Osteoblast (primary cell): ENCODE measurements at regions not wholly inside any gene's neighbourhood (a gene's known extent, or its start where the extent isn't known, plus 50 kb on each side); places are given as distances from the start of the nearest gene placed in this dataset.
A peak's percentile ranks its signal among the peaks of the same experiment; 100 is the strongest.

Source experiments
- DNase-seq: peaks from one replicate; pipeline ENCODE4 v3.0.0; 2011; ENCODE audit warnings: low spot score, mixed read lengths; ENCODE audit not compliant: insufficient read length; ENCODE audit errors: missing footprints
- H2AFZ ChIP-seq: 2 replicates; pipeline ENCODE4 v1.6.0; 2011; ENCODE audit warnings: mild to moderate bottlenecking, low read length
- H3K27ac ChIP-seq: 2 replicates; pipeline ENCODE4 v1.5.1; 2011; ENCODE audit warnings: mild to moderate bottlenecking, low read depth, low read length, moderate library complexity
- H3K27me3 ChIP-seq: 2 replicates; pipeline ENCODE4 v1.6.0; 2012; ENCODE audit warnings: mild to moderate bottlenecking, control low read depth, inconsistent platforms, low read length, moderate library complexity; ENCODE audit not compliant: insufficient read depth
- H3K36me3 ChIP-seq: 2 replicates; pipeline ENCODE4 v1.5.1; 2011; ENCODE audit warnings: mild to moderate bottlenecking, low read length, control low read depth, moderate library complexity; ENCODE audit not compliant: insufficient read depth
- H3K4me1 ChIP-seq: 2 replicates; pipeline ENCODE4 v1.5.1; 2011; ENCODE audit warnings: mild to moderate bottlenecking, low read length, control low read depth, moderate library complexity; ENCODE audit not compliant: insufficient read depth
- H3K4me2 ChIP-seq: 2 replicates; pipeline ENCODE4 v1.6.0; 2011; ENCODE audit warnings: mild to moderate bottlenecking, low read length; ENCODE audit not compliant: insufficient read depth
- H3K4me3 ChIP-seq: fragments of 200-600 bp; sonication (generic); 3 replicates; pipeline ENCODE4 v1.5.1; 2012; ENCODE audit warnings: mild to moderate bottlenecking, low read length, inconsistent platforms; ENCODE audit not compliant: insufficient read depth
- H3K79me2 ChIP-seq: 2 replicates; pipeline ENCODE4 v1.6.0; 2012; ENCODE audit warnings: mild to moderate bottlenecking, low read length, control low read depth, inconsistent platforms; ENCODE audit not compliant: insufficient read depth
- H3K9me3 ChIP-seq: 2 replicates; pipeline ENCODE4 v1.5.1; 2011; ENCODE audit warnings: low read depth, low read length, control low read depth
- H4K20me1 ChIP-seq: 2 replicates; pipeline ENCODE4 v1.6.0; 2012; ENCODE audit warnings: mild to moderate bottlenecking, low read length, control low read depth; ENCODE audit not compliant: insufficient read depth
- TF ChIP-seq, protein P1 (sequence below): IDR thresholded peaks from 2 replicates; pipeline ENCODE4 v1.5.1; 2011; ENCODE audit warnings: mild to moderate bottlenecking, low read depth, low read length, moderate library complexity; ENCODE audit errors: extremely low read depth

GRCh38 chr4:156635051-156635450 is 336.5 kb downstream of the PDGFC start:
- Histone ChIP-seq H3K27ac (no peak overlapping the region), H3K79me2 (no peaks in the 10 kb centered on the region), H3K27me3 (no peaks in the 10 kb centered on the region), H3K4me2 (no peak overlapping the region), H4K20me1 (no peaks in the 10 kb centered on the region), H3K36me3 (no peaks in the 10 kb centered on the region), H3K4me3 (no peak overlapping the region), H3K4me1 (peaks cover 26% of the 10 kb centered on the region), H3K9me3 (no peaks in the 10 kb centered on the region), H2AFZ (no peak overlapping the region)
- TF ChIP-seq, protein P1, sequence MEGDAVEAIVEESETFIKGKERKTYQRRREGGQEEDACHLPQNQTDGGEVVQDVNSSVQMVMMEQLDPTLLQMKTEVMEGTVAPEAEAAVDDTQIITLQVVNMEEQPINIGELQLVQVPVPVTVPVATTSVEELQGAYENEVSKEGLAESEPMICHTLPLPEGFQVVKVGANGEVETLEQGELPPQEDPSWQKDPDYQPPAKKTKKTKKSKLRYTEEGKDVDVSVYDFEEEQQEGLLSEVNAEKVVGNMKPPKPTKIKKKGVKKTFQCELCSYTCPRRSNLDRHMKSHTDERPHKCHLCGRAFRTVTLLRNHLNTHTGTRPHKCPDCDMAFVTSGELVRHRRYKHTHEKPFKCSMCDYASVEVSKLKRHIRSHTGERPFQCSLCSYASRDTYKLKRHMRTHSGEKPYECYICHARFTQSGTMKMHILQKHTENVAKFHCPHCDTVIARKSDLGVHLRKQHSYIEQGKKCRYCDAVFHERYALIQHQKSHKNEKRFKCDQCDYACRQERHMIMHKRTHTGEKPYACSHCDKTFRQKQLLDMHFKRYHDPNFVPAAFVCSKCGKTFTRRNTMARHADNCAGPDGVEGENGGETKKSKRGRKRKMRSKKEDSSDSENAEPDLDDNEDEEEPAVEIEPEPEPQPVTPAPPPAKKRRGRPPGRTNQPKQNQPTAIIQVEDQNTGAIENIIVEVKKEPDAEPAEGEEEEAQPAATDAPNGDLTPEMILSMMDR, result no peak
- no peak for DNase-seq

DNA sequence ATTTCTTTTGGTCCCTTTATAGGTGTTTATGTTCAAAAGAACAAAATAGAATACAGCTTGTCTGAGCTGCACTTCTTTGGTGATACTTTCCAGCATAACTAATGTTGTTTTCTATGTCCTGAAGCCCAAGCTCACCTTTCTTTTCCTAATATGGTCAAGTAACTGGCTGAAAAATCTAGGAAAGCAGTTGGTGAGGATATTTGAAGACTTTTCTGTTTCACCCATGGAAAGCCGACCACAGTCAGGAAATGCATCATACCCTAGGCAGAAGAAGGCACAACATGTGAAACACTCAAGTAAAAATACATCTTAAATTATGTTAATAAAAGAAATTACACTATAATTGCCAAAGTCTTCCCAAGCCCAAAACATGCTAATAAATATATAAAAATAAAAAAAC is 337.0 kb downstream of the PDGFC start:
- Histone ChIP-seq H4K20me1 (no peaks in the 10 kb centered on the region), H3K36me3 (no peaks in the 10 kb centered on the region), H3K79me2 (no peaks in the 10 kb centered on the region), H3K27ac (no peak overlapping the region), H3K9me3 (no peaks in the 10 kb centered on the region), H2AFZ (peak overlapping the region; percentile 8), H3K4me3 (no peak overlapping the region), H3K27me3 (no peaks in the 10 kb centered on the region), H3K4me1 (peaks cover 26% of the 10 kb centered on the region), H3K4me2 (no peak overlapping the region)
- DNase-seq, result no peak
- TF ChIP-seq, protein P1, result no peak

GRCh38 chr4:156633847-156634246 is 337.8 kb downstream of the PDGFC start:
- H3K79me2 ChIP-seq, result no peaks in the 10 kb centered on the region
- no peak overlapping the region for H3K4me3 ChIP-seq
- H3K9me3 ChIP-seq, result no peaks in the 10 kb centered on the region
- no peak overlapping the region for H2AFZ ChIP-seq
- TF ChIP-seq, protein P1, result no peak
- no peak for DNase-seq
- H3K27me3 ChIP-seq, result no peaks in the 10 kb centered on the region
- H3K27ac ChIP-seq, result no peak overlapping the region
- no peak overlapping the region for H3K4me2 ChIP-seq
- H4K20me1 ChIP-seq, result no peaks in the 10 kb centered on the region
- peaks cover 19% of the 10 kb centered on the region for H3K4me1 ChIP-seq
- H3K36me3 ChIP-seq, result no peaks in the 10 kb centered on the region

GRCh38 chr4:156628858-156629257 is 342.7 kb downstream of the PDGFC start:
- no peak overlapping the region for H3K4me2 ChIP-seq
- no peak overlapping the region for H3K27ac ChIP-seq
- TF ChIP-seq, protein P1, result no peak
- DNase-seq, result no peak
- no peak overlapping the region for H2AFZ ChIP-seq
- H3K9me3 ChIP-seq, result no peaks in the 10 kb centered on the region
- no peaks in the 10 kb centered on the region for H3K27me3 ChIP-seq
- no peak overlapping the region for H3K4me3 ChIP-seq
- no peaks in the 10 kb centered on the region for H3K4me1 ChIP-seq
- no peaks in the 10 kb centered on the region for H4K20me1 ChIP-seq
- no peaks in the 10 kb centered on the region for H3K36me3 ChIP-seq
- H3K79me2 ChIP-seq, result no peaks in the 10 kb centered on the region
